22Rv1 (cell line): ENCODE measurements at regions not wholly inside any gene's neighbourhood (a gene's known extent, or its start where the extent isn't known, plus 50 kb on each side); places are given as distances from the start of the nearest gene placed in this dataset.

Experiments used
- CTCF ChIP-seq: fragments of 450-650 bp; IDR thresholded peaks from 2 replicates; pipeline ENCODE4 v1.5.1; 2017; ENCODE audit warnings: mild to moderate bottlenecking
- ZFX ChIP-seq: fragments of 450-650 bp; IDR thresholded peaks from 2 replicates; pipeline ENCODE4 v1.6.1; 2017; ENCODE audit warnings: antibody characterized with exemption, borderline replicate concordance

- TF ChIP-seq CTCF (no peak), ZFX (no peak)
Observed at GRCh38 chr12:27382924-27383323, 50.3 kb downstream of the BMAL2 start.
